HFFc6 (cell line): ENCODE measurements at regions not wholly inside any gene's neighbourhood (a gene's known extent, or its start where the extent isn't known, plus 50 kb on each side); places are given as distances from the start of the nearest gene placed in this dataset.

ENCODE experiments used
- DNase-seq: peaks from one replicate; pipeline ENCODE4 v3.0.0-alpha.2; 2018
- H3K27ac Mint-ChIP-seq: 2 replicates; pipeline ENCODE4 v1.8.0; 2020; ENCODE audit warnings: mild to moderate bottlenecking, mixed read lengths
- H3K27me3 Mint-ChIP-seq: 2 replicates; pipeline ENCODE4 v1.8.0; 2021; ENCODE audit warnings: mild to moderate bottlenecking, moderate library complexity, mixed read lengths; ENCODE audit not compliant: insufficient read depth
- H3K36me3 Mint-ChIP-seq: 2 replicates; pipeline ENCODE4 v1.8.0; 2021; ENCODE audit warnings: low read depth, mixed read lengths
- H3K4me1 Mint-ChIP-seq: 2 replicates; pipeline ENCODE4 v1.8.0; 2020; ENCODE audit warnings: low read depth, mixed read lengths
- H3K4me3 Mint-ChIP-seq: 2 replicates; pipeline ENCODE4 v1.8.0; 2020; ENCODE audit warnings: mild to moderate bottlenecking, moderate library complexity, mixed read lengths
- H3K9me3 Mint-ChIP-seq: 2 replicates; pipeline ENCODE4 v1.8.0; 2020; ENCODE audit warnings: mild to moderate bottlenecking, mixed read lengths
- CTCF ChIP-seq: fragments of 200-600 bp; sonication (generic); IDR thresholded peaks from 2 replicates; pipeline ENCODE4 v1.5.0; 2021; ENCODE audit warnings: antibody characterized with exemption, mild to moderate bottlenecking

- Mint-ChIP-seq H3K27ac (no peak overlapping the region), H3K9me3 (no peaks in the 10 kb centered on the region), H3K4me3 (no peak overlapping the region), H3K36me3 (no peaks in the 10 kb centered on the region), H3K4me1 (no peaks in the 10 kb centered on the region), H3K27me3 (no peaks in the 10 kb centered on the region; the same call in 1 of the 2 replicates)
- no peak for DNase-seq
- TF ChIP-seq CTCF, result no peak
Measured at GRCh38 chr12:18990856-18991255, 138.7 kb upstream of the PLEKHA5 start.

GRCh38 chr12:18992336-18992735 is 137.2 kb upstream of the PLEKHA5 start:
- no peak for TF ChIP-seq CTCF
- Mint-ChIP-seq H3K9me3 (no peaks in the 10 kb centered on the region), H3K4me1 (no peaks in the 10 kb centered on the region), H3K27ac (no peak overlapping the region), H3K27me3 (no peaks in the 10 kb centered on the region; the same call in 1 of the 2 replicates), H3K36me3 (no peaks in the 10 kb centered on the region), H3K4me3 (no peak overlapping the region)
- DNase-seq, result no peak

- H3K4me3 Mint-ChIP-seq, result peak overlapping the region; percentile 78
- peak; percentile 85 for DNase-seq
- peak overlapping the region; percentile 99 for H3K27ac Mint-ChIP-seq
- TF ChIP-seq CTCF, result no peak
- peaks cover 26% of the 10 kb centered on the region for H3K4me1 Mint-ChIP-seq
- no peaks in the 10 kb centered on the region; the same call in 1 of the 2 replicates for H3K36me3 Mint-ChIP-seq
- H3K9me3 Mint-ChIP-seq, result no peaks in the 10 kb centered on the region
- H3K27me3 Mint-ChIP-seq, result no peaks in the 10 kb centered on the region
Measured at GRCh38 chr12:18998343-18999261, 130.9 kb upstream of the PLEKHA5 start.

- no peaks in the 10 kb centered on the region for H3K27me3 Mint-ChIP-seq
- peaks cover 26% of the 10 kb centered on the region for H3K4me1 Mint-ChIP-seq
- no peaks in the 10 kb centered on the region; the same call in 1 of the 2 replicates for H3K36me3 Mint-ChIP-seq
- no peak overlapping the region for H3K4me3 Mint-ChIP-seq
- no peak overlapping the region for H3K27ac Mint-ChIP-seq
- H3K9me3 Mint-ChIP-seq, result no peaks in the 10 kb centered on the region
- no peak for DNase-seq
- TF ChIP-seq CTCF, result no peak
Measured at GRCh38 chr12:19000836-19001235, 128.7 kb upstream of the PLEKHA5 start.

GRCh38 chr12:19002216-19002615 is 127.3 kb upstream of the PLEKHA5 start:
- no peak overlapping the region for H3K27ac Mint-ChIP-seq
- H3K4me1 Mint-ChIP-seq, result peaks cover 26% of the 10 kb centered on the region
- no peak for DNase-seq
- H3K36me3 Mint-ChIP-seq, result no peaks in the 10 kb centered on the region; the same call in 1 of the 2 replicates
- TF ChIP-seq CTCF, result no peak
- no peaks in the 10 kb centered on the region for H3K9me3 Mint-ChIP-seq
- H3K4me3 Mint-ChIP-seq, result no peak overlapping the region
- no peaks in the 10 kb centered on the region for H3K27me3 Mint-ChIP-seq
